GM12874 (cell line): ENCODE measurements at regions not wholly inside any gene's neighbourhood (a gene's known extent, or its start where the extent isn't known, plus 50 kb on each side); places are given as distances from the start of the nearest gene placed in this dataset.

Experiments used
- CTCF ChIP-seq: IDR thresholded peaks from 2 replicates; pipeline ENCODE4 v1.5.1; 2011; ENCODE audit warnings: low read depth, mild to moderate bottlenecking, control low read depth, low read length, moderate library complexity; ENCODE audit not compliant: insufficient read depth

GRCh38 chr12:58811346-58811745 lies 109.0 kb downstream of the LRIG3 start:
- no peak for TF ChIP-seq CTCF

GRCh38 chr12:58812214-58812613 lies 108.1 kb downstream of the LRIG3 start:
- no peak for TF ChIP-seq CTCF

DNA sequence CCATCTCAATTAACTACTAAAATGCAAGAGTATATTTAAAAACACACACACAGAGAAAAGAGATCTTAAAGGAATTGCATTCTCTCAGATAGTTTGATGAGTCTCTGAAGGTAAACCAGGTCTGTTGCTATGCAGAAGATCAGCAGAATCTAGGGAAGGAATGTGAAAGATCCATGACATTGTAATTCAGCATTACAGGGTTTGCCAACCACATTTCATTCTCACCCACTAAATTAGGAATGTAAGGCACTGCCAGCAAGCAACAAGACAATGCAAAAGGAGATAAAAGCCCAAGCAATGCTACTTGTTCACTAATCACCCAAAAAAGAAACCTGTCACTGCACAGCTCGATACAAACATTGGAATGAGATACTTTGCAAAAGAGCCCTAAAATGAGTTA lies 106.3 kb downstream of the LRIG3 start:
- no peak for TF ChIP-seq CTCF

- TF ChIP-seq CTCF: no peak
Observed at GRCh38 chr12:58815235-58815634, 105.1 kb downstream of the LRIG3 start.

- TF ChIP-seq CTCF: no peak
Observed at GRCh38 chr12:58818546-58818945, 101.8 kb downstream of the LRIG3 start.

- no peak for TF ChIP-seq CTCF
Observed at GRCh38 chr12:58819345-58819744, 101.0 kb downstream of the LRIG3 start.

DNA sequence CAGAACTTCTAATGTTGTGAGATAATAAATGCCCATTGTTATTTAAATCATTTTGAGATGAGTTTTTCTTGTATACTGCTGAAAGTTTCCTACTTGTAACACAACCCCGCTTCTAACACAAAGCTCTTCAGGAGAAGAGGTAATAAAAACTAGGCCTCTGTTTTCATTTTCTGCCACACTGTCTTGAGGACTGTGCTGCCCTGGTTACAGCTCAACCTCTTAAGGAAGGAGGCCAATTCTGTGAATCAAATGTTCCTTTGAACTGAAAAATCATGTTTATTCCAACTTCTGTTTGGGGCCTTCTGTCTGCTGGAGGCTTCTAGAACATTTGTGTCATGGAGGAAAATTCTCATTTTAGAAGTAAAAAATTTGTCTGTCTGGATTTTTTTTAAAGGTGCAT lies 100.3 kb downstream of the LRIG3 start:
- no peak for TF ChIP-seq CTCF
